GM12801 (cell line): ENCODE measurements at regions not wholly inside any gene's neighbourhood (a gene's known extent, or its start where the extent isn't known, plus 50 kb on each side); places are given as distances from the start of the nearest gene placed in this dataset.

Source experiments
- CTCF ChIP-seq: IDR thresholded peaks from one replicate; pipeline ENCODE4 v1.5.1; 2011; ENCODE audit warnings: control low read depth; ENCODE audit not compliant: insufficient read length; ENCODE audit errors: extremely low read depth

- no peak for TF ChIP-seq CTCF
These were observed 533.8 kb upstream of the CLINT1 start for GRCh38 chr5:158392753-158393152.

- TF ChIP-seq CTCF, result no peak
These were observed 531.6 kb upstream of the CLINT1 start for GRCh38 chr5:158390577-158390976.

- TF ChIP-seq CTCF, result no peak
These were observed 530.8 kb upstream of the CLINT1 start for GRCh38 chr5:158389786-158390185.

GRCh38 chr5:158388021-158388420, 529.1 kb upstream of the CLINT1 start:
- no peak for TF ChIP-seq CTCF

DNA sequence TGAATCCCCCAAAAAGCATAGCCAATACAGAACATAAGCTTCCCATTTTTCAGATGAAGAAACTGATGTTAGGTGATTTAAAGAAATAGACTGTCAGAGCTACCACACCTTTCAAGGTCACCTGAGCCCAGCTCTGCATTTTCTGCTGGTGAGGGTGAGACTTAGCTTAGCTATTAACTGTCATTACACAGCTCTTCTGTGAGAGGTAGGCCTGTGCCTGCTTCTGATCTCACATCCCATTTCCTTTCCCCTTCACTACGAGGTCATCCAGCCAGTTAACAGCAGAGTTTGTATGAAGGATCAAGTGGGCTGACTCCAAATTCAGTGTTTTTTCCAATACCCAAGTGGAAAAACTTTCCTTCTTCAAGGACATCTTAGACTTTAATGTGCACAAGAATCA, 528.6 kb upstream of the CLINT1 start:
- no peak for TF ChIP-seq CTCF

DNA sequence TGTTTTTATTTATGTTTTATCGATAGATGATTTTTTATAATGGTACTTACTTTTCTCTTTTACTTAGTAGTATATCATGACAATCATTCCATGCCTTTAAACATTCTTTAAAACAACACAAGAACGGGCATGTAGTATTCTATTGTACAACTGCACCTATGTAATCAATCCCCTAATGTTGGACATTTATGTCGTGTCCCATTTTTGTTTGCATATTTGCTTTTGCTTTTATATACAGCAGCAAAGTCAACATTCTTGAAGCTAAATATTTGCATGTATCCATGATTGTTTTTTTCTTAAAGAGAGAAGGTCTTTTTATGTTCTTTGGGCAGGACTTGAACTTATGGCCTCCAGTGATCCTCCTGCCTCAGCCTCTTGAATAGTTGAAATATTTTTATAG, 527.0 kb upstream of the CLINT1 start:
- TF ChIP-seq CTCF, result no peak

GRCh38 chr5:158384535-158385481, 525.9 kb upstream of the CLINT1 start:
- TF ChIP-seq CTCF, result no peak
